ENCODE measurements at regions not wholly inside any gene's neighbourhood (a gene's known extent, or its start where the extent isn't known, plus 50 kb on each side); places are given as distances from the start of the nearest gene placed in this dataset.
"Not testable (repeated sequence)": the region's sequence is repeated elsewhere in the genome, so short reads cannot be mapped to it uniquely, and the experiment has no call there.

DNA sequence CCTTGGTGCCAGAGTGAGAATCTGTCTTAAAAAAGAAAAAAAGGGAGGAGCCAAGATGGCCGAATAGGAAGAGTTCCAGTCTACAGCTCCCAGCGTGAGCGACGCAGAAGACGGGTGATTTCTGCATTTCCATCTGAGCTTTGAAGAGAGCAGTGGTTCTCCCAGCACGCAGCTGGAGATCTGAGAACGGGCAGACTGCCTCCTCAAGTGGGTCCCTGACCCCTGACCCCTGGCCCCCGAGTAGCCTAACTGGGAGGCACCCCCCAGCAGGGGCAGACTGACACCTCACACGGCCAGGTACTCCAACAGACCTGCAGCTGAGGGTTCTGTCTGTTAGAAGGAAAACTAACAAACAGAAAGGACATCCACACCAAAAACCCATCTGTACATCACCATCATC, 937.9 kb upstream of the ZNF722 start:
- TF ChIP-seq CTCF, POLR2A (IDR thresholded peaks at IDR 0.05): not testable (repeated sequence)
